ENCODE measurements at regions not wholly inside any gene's neighbourhood (a gene's known extent, or its start where the extent isn't known, plus 50 kb on each side); places are given as distances from the start of the nearest gene placed in this dataset.

- TF ChIP-seq POLR2A (IDR thresholded peaks at IDR 0.05) (no peak), EP300 (IDR thresholded peaks at IDR 0.05) (no peak), POLR2AphosphoS5 (IDR thresholded peaks at IDR 0.05) (no peak)
- TF ChIP-seq, protein P1, sequence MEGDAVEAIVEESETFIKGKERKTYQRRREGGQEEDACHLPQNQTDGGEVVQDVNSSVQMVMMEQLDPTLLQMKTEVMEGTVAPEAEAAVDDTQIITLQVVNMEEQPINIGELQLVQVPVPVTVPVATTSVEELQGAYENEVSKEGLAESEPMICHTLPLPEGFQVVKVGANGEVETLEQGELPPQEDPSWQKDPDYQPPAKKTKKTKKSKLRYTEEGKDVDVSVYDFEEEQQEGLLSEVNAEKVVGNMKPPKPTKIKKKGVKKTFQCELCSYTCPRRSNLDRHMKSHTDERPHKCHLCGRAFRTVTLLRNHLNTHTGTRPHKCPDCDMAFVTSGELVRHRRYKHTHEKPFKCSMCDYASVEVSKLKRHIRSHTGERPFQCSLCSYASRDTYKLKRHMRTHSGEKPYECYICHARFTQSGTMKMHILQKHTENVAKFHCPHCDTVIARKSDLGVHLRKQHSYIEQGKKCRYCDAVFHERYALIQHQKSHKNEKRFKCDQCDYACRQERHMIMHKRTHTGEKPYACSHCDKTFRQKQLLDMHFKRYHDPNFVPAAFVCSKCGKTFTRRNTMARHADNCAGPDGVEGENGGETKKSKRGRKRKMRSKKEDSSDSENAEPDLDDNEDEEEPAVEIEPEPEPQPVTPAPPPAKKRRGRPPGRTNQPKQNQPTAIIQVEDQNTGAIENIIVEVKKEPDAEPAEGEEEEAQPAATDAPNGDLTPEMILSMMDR (IDR thresholded peaks at IDR 0.05) = no peak
These were observed 337.1 kb downstream of the TMEM121 start for GRCh38 chr14:105863296-105864108.
